Ishikawa (cell line): ENCODE measurements at regions not wholly inside any gene's neighbourhood (a gene's known extent, or its start where the extent isn't known, plus 50 kb on each side); places are given as distances from the start of the nearest gene placed in this dataset.

Source experiments
- FOXM1 ChIP-seq: IDR thresholded peaks from 2 replicates; pipeline ENCODE4 v1.6.1; 2012; ENCODE audit warnings: low read depth, borderline replicate concordance
- RAD21 ChIP-seq: IDR thresholded peaks from 2 replicates; pipeline ENCODE4 v1.6.1; 2012; ENCODE audit warnings: low read depth
- ZBTB7A ChIP-seq: IDR thresholded peaks from 2 replicates; pipeline ENCODE4 v1.6.1; 2012; ENCODE audit warnings: low read depth
- TF ChIP-seq, protein P1 (sequence below): IDR thresholded peaks from 2 replicates; pipeline ENCODE4 v1.6.1; 2012
- TF ChIP-seq, protein P2 (sequence below): IDR thresholded peaks from 2 replicates; pipeline ENCODE4 v1.6.1; 2012; ENCODE audit warnings: low read depth, mild to moderate bottlenecking

DNA sequence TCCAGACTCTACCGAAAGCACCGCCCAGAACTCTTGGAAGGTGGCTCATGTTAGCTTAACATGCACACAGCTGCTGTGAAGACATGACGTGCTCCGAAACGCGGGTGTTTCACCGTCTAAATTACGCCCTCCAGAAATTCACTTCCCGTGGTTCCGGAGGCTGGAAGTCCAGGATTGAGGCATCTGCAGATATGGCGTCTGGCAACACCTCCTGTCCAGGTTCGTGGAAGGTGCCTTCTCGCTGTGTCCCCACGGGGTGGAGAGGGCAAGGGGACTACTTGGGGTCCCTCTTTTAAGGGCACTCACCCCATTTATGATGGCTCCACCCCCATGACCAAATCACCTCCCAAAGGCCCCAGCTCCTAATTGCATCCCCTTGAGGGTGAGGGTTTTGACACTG lies 348.0 kb upstream of the IRX2 start:
- TF ChIP-seq ZBTB7A, result no peak
- TF ChIP-seq, protein P1, sequence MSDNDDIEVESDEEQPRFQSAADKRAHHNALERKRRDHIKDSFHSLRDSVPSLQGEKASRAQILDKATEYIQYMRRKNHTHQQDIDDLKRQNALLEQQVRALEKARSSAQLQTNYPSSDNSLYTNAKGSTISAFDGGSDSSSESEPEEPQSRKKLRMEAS, result no peak
- TF ChIP-seq, protein P2, sequence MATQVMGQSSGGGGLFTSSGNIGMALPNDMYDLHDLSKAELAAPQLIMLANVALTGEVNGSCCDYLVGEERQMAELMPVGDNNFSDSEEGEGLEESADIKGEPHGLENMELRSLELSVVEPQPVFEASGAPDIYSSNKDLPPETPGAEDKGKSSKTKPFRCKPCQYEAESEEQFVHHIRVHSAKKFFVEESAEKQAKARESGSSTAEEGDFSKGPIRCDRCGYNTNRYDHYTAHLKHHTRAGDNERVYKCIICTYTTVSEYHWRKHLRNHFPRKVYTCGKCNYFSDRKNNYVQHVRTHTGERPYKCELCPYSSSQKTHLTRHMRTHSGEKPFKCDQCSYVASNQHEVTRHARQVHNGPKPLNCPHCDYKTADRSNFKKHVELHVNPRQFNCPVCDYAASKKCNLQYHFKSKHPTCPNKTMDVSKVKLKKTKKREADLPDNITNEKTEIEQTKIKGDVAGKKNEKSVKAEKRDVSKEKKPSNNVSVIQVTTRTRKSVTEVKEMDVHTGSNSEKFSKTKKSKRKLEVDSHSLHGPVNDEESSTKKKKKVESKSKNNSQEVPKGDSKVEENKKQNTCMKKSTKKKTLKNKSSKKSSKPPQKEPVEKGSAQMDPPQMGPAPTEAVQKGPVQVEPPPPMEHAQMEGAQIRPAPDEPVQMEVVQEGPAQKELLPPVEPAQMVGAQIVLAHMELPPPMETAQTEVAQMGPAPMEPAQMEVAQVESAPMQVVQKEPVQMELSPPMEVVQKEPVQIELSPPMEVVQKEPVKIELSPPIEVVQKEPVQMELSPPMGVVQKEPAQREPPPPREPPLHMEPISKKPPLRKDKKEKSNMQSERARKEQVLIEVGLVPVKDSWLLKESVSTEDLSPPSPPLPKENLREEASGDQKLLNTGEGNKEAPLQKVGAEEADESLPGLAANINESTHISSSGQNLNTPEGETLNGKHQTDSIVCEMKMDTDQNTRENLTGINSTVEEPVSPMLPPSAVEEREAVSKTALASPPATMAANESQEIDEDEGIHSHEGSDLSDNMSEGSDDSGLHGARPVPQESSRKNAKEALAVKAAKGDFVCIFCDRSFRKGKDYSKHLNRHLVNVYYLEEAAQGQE, result no peak
- no peak for TF ChIP-seq FOXM1
- no peak for TF ChIP-seq RAD21
